ENCODE measurements at regions not wholly inside any gene's neighbourhood (a gene's known extent, or its start where the extent isn't known, plus 50 kb on each side); places are given as distances from the start of the nearest gene placed in this dataset.

- no peak for TF ChIP-seq CTCF (IDR thresholded peaks at IDR 0.05)
- no peak for TF ChIP-seq POLR2A (IDR thresholded peaks at IDR 0.05; ENCODE audit: low read depth)
- TF ChIP-seq EP300 (IDR thresholded peaks at IDR 0.05): no peak
Observed at GRCh38 chr18:24801001-24801400, 340.6 kb downstream of the HRH4 start.
